WTC11 (cell line): ENCODE measurements at regions not wholly inside any gene's neighbourhood (a gene's known extent, or its start where the extent isn't known, plus 50 kb on each side); places are given as distances from the start of the nearest gene placed in this dataset.
"Not testable (repeated sequence)": the region's sequence is repeated elsewhere in the genome, so short reads cannot be mapped to it uniquely, and the experiment has no call there.

ENCODE experiments used
- ATAC-seq: fragments of 200-7000 bp; cut with Tn5 transposase; 2 replicates; pipeline ENCODE4 v1.10.0; 2021; ENCODE audit warnings: mild to moderate bottlenecking, moderate library complexity
- CTCF ChIA-PET: fragments of 300-600 bp; sonication (Branson Sonifier 250); formaldehyde crosslinking; loops from one replicate; lab custom pipeline; 2021; ENCODE audit warnings: antibody characterized with exemption; lab: Charles Lee
- POLR2A ChIA-PET: fragments of 350-600 bp; sonication (Branson Sonifier 250); formaldehyde crosslinking; loops from one replicate; lab custom pipeline; 2021; ENCODE audit warnings: antibody characterized with exemption; lab: Charles Lee
- DNase-seq: peaks from one replicate; pipeline ENCODE4 v3.0.0; 2021; ENCODE audit warnings: low spot score
- H3K27ac Mint-ChIP-seq: 2 replicates; pipeline ENCODE4 v1.8.0; 2021; ENCODE audit warnings: mixed read lengths
- H3K27me3 Mint-ChIP-seq: 2 replicates; pipeline ENCODE4 v1.8.0; 2021; ENCODE audit warnings: low read depth, mild to moderate bottlenecking, moderate library complexity, mixed read lengths
- H3K36me3 Mint-ChIP-seq: 2 replicates; pipeline ENCODE4 v1.8.0; 2021; ENCODE audit warnings: mixed read lengths
- H3K4me1 Mint-ChIP-seq: 2 replicates; pipeline ENCODE4 v1.8.0; 2022; ENCODE audit warnings: mixed read lengths
- H3K4me3 Mint-ChIP-seq: 2 replicates; pipeline ENCODE4 v1.8.0; 2021; ENCODE audit warnings: mild to moderate bottlenecking, moderate library complexity, mixed read lengths
- H3K9me3 Mint-ChIP-seq: 2 replicates; pipeline ENCODE4 v1.8.0; 2021; ENCODE audit warnings: mixed read lengths
- E2F4 ChIP-seq: sonication (generic); formaldehyde crosslinking; IDR thresholded peaks from 2 replicates; pipeline ENCODE4 v1.8.1; 2022; ENCODE audit warnings: low read depth, mild to moderate bottlenecking, moderate library complexity, missing genetic modification reagents, borderline replicate concordance
- KAT7 ChIP-seq: sonication (generic); formaldehyde crosslinking; IDR thresholded peaks from 2 replicates; pipeline ENCODE4 v1.8.1; 2023; ENCODE audit warnings: missing genetic modification reagents, mild to moderate bottlenecking, borderline replicate concordance
- MYBL2 ChIP-seq: sonication (generic); formaldehyde crosslinking; IDR thresholded peaks from 2 replicates; pipeline ENCODE4 v1.8.1; 2023; ENCODE audit warnings: mild to moderate bottlenecking, moderate library complexity, missing genetic modification reagents
- NR3C1 ChIP-seq: sonication (generic); formaldehyde crosslinking; conservative IDR thresholded peaks from 2 replicates; pipeline ENCODE4 v1.8.1; 2023; ENCODE audit warnings: low read depth, mild to moderate bottlenecking, missing genetic modification reagents
- PRRX2 ChIP-seq: fragments of 250-450 bp; sonication (Bioruptor Pico); IDR thresholded peaks from 2 replicates; pipeline ENCODE4 v1.8.0; 2021; ENCODE audit warnings: mild to moderate bottlenecking
- SMAD3 ChIP-seq: sonication (generic); formaldehyde crosslinking; IDR thresholded peaks from 2 replicates; pipeline ENCODE4 v1.8.0; 2022; ENCODE audit warnings: missing genetic modification reagents, mild to moderate bottlenecking, borderline replicate concordance
- SMAD4 ChIP-seq: sonication (generic); formaldehyde crosslinking; IDR thresholded peaks from 2 replicates; pipeline ENCODE4 v1.8.0; 2022; ENCODE audit warnings: mild to moderate bottlenecking, missing genetic modification reagents
- SOX15 ChIP-seq: fragments of 250-450 bp; sonication (Bioruptor Pico); IDR thresholded peaks from 2 replicates; pipeline ENCODE4 v1.9.0; 2021; ENCODE audit warnings: mild to moderate bottlenecking
- ZBTB21 ChIP-seq: sonication (generic); formaldehyde crosslinking; IDR thresholded peaks from 2 replicates; pipeline ENCODE4 v1.8.1; 2023; ENCODE audit warnings: mild to moderate bottlenecking, missing genetic modification reagents, borderline replicate concordance
- ZNF121 ChIP-seq: sonication (generic); formaldehyde crosslinking; IDR thresholded peaks from 2 replicates; pipeline ENCODE4 v1.8.0; 2023; ENCODE audit warnings: missing genetic modification reagents
- ZNF232 ChIP-seq: sonication (generic); formaldehyde crosslinking; IDR thresholded peaks from 2 replicates; pipeline ENCODE4 v1.8.0; 2022; ENCODE audit warnings: mild to moderate bottlenecking, missing genetic modification reagents
- TF ChIP-seq, protein P1 (sequence below): fragments of 250-450 bp; sonication (Bioruptor Pico); IDR thresholded peaks from 2 replicates; pipeline ENCODE4 v1.9.0; 2021; ENCODE audit warnings: moderate library complexity, mild to moderate bottlenecking, inconsistent platforms, borderline replicate concordance
- TF ChIP-seq, protein P2 (sequence below): sonication (generic); formaldehyde crosslinking; IDR thresholded peaks from 2 replicates; pipeline ENCODE4 v1.8.1; 2022; ENCODE audit warnings: missing genetic modification reagents, borderline replicate concordance
- TF ChIP-seq, protein P3 (sequence below): sonication (generic); formaldehyde crosslinking; IDR thresholded peaks from 2 replicates; pipeline ENCODE4 v1.8.1; 2023; ENCODE audit warnings: mild to moderate bottlenecking, missing genetic modification reagents
- TF ChIP-seq, protein P4 (sequence below): sonication (generic); formaldehyde crosslinking; conservative IDR thresholded peaks from 2 replicates; pipeline ENCODE4 v1.8.1; 2022; ENCODE audit warnings: mild to moderate bottlenecking, missing genetic modification reagents
- TF ChIP-seq, protein P5 (sequence below): sonication (generic); formaldehyde crosslinking; IDR thresholded peaks from 2 replicates; pipeline ENCODE4 v1.8.1; 2023; ENCODE audit warnings: mild to moderate bottlenecking, missing genetic modification reagents, moderate library complexity

GRCh38 chr6:26235302-26235670 lies 129.7 kb upstream of the BTN3A2 start:
- ChIA-PET CTCF (no interaction called here), POLR2A (interaction anchor here (0.9 to 6.9 kb wide), 24 partner anchors 7 to 1655 kb away, joined by 3 to 216 read pairs (median 12); a partner anchor contains a TSS)
- DNase-seq (no peak), ATAC-seq (no peak)
- peak overlapping the region; percentile 99 for H3K27ac Mint-ChIP-seq
- H3K4me3 Mint-ChIP-seq = peak overlapping the region; percentile 94
- no peaks in the 10 kb centered on the region for H3K9me3 Mint-ChIP-seq
- TF ChIP-seq SOX15 (no peak), E2F4 (CRISPR knock-in tag) (no peak), KAT7 (CRISPR knock-in tag) (no peak), ZNF232 (CRISPR knock-in tag) (no peak), NR3C1 (CRISPR knock-in tag) (no peak), ZBTB21 (no peak), MYBL2 (CRISPR knock-in tag) (no peak), SMAD4 (CRISPR knock-in tag) (no peak), SMAD3 (no peak), PRRX2 (CRISPR knock-in tag) (no peak)
- TF ChIP-seq, protein P1, sequence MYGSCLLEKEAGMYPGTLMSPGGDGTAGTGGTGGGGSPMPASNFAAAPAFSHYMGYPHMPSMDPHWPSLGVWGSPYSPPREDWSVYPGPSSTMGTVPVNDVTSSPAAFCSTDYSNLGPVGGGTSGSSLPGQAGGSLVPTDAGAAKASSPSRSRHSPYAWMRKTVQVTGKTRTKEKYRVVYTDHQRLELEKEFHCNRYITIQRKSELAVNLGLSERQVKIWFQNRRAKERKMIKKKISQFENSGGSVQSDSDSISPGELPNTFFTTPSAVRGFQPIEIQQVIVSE (CRISPR knock-in tag) = no peak
- TF ChIP-seq, protein P2, sequence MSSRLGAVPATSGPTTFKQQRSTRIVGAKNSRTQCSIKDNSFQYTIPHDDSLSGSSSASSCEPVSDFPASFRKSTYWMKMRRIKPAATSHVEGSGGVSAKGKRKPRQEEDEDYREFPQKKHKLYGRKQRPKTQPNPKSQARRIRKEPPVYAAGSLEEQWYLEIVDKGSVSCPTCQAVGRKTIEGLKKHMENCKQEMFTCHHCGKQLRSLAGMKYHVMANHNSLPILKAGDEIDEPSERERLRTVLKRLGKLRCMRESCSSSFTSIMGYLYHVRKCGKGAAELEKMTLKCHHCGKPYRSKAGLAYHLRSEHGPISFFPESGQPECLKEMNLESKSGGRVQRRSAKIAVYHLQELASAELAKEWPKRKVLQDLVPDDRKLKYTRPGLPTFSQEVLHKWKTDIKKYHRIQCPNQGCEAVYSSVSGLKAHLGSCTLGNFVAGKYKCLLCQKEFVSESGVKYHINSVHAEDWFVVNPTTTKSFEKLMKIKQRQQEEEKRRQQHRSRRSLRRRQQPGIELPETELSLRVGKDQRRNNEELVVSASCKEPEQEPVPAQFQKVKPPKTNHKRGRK (CRISPR knock-in tag) = no peak
- TF ChIP-seq, protein P3, sequence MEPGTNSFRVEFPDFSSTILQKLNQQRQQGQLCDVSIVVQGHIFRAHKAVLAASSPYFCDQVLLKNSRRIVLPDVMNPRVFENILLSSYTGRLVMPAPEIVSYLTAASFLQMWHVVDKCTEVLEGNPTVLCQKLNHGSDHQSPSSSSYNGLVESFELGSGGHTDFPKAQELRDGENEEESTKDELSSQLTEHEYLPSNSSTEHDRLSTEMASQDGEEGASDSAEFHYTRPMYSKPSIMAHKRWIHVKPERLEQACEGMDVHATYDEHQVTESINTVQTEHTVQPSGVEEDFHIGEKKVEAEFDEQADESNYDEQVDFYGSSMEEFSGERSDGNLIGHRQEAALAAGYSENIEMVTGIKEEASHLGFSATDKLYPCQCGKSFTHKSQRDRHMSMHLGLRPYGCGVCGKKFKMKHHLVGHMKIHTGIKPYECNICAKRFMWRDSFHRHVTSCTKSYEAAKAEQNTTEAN = no peak
- TF ChIP-seq, protein P4, sequence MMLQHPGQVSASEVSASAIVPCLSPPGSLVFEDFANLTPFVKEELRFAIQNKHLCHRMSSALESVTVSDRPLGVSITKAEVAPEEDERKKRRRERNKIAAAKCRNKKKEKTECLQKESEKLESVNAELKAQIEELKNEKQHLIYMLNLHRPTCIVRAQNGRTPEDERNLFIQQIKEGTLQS (CRISPR knock-in tag) = no peak
- TF ChIP-seq, protein P5, sequence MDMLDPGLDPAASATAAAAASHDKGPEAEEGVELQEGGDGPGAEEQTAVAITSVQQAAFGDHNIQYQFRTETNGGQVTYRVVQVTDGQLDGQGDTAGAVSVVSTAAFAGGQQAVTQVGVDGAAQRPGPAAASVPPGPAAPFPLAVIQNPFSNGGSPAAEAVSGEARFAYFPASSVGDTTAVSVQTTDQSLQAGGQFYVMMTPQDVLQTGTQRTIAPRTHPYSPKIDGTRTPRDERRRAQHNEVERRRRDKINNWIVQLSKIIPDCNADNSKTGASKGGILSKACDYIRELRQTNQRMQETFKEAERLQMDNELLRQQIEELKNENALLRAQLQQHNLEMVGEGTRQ (CRISPR knock-in tag) = no peak
- peaks cover 30% of the 10 kb centered on the region for H3K4me1 Mint-ChIP-seq
- H3K27me3 Mint-ChIP-seq = no peaks in the 10 kb centered on the region
- no peaks in the 10 kb centered on the region for H3K36me3 Mint-ChIP-seq

GRCh38 chr6:26239415-26239814 lies 125.6 kb upstream of the BTN3A2 start:
- peak overlapping the region; percentile 75 for H3K4me3 Mint-ChIP-seq
- POLR2A ChIA-PET = interaction anchor here (1.0 to 6.4 kb wide), 5 partner anchors 11 to 908 kb away, joined by 3 to 85 read pairs (median 5); a partner anchor contains a TSS
- 0 out of 2 replicates have a peak, but pooled peaks have one; percentile 21 for TF ChIP-seq ZNF121
- ATAC-seq, H3K36me3 Mint-ChIP-seq, CTCF ChIA-PET, H3K9me3 Mint-ChIP-seq, H3K27me3 Mint-ChIP-seq, DNase-seq: not testable (repeated sequence)
- H3K4me1 Mint-ChIP-seq = peaks cover 43% of the 10 kb centered on the region
- peak overlapping the region; percentile 98 for H3K27ac Mint-ChIP-seq
